ENCODE measurements at regions not wholly inside any gene's neighbourhood (a gene's known extent, or its start where the extent isn't known, plus 50 kb on each side); places are given as distances from the start of the nearest gene placed in this dataset.

DNA sequence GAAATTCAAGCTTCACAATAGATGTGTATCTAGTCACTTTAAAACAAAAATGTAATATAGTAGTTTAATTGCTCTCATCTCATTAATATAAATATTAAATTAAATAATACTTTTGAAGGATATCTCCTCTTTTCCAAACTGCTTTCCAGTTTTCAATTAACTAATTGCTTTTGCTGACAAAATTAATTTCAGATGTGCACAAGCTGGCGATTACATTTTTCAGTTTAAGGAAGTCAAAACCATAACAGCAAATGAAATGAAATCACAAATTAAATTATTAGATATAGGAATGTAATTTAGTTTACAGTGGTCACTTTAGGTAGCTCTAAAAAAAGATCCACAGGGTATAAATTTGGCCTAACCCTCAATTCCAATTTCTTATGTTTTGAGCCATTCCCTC, 362.1 kb downstream of the SLC6A15 start:
- H3K4me3 ChIP-seq (ENCODE audit: low read depth, low read length) = no peak overlapping the region
- H3K27me3 ChIP-seq (replicated peaks) = no peaks in the 10 kb centered on the region
- TF ChIP-seq, protein P1, sequence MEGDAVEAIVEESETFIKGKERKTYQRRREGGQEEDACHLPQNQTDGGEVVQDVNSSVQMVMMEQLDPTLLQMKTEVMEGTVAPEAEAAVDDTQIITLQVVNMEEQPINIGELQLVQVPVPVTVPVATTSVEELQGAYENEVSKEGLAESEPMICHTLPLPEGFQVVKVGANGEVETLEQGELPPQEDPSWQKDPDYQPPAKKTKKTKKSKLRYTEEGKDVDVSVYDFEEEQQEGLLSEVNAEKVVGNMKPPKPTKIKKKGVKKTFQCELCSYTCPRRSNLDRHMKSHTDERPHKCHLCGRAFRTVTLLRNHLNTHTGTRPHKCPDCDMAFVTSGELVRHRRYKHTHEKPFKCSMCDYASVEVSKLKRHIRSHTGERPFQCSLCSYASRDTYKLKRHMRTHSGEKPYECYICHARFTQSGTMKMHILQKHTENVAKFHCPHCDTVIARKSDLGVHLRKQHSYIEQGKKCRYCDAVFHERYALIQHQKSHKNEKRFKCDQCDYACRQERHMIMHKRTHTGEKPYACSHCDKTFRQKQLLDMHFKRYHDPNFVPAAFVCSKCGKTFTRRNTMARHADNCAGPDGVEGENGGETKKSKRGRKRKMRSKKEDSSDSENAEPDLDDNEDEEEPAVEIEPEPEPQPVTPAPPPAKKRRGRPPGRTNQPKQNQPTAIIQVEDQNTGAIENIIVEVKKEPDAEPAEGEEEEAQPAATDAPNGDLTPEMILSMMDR (IDR thresholded peaks at IDR 0.05; ENCODE audit: low read depth, low read length, missing control alignments) = no peak
- no peaks in the 10 kb centered on the region for H3K36me3 ChIP-seq (replicated peaks)
- in situ Hi-C loops (cut with HindIII; ENCODE audit: low pct_ligation_motif_present, low sequenced_read_pairs) = no loop called here
- no peak for DNase-seq
- H3K27ac ChIP-seq = no peak overlapping the region

DNA sequence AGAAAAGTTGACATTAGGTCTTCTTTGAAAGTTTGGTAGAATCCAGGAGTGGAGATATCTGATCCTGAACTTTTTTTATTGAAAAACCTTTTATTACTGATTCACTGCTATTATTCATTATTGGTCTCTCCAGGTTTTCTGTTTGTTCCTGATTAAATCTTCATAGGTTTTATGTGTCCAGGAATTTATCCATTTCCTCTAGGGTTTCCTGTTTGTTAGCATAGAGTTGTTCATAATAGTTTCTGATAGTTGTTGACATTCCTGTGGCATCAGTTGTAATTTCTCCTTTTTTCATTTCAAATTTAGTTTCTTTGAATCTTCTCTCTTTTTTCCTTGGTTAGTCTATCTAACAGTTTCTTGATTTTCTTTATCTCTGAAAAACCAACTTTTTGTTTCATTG, 370.3 kb downstream of the SLC6A15 start:
- no peaks in the 10 kb centered on the region for H3K27me3 ChIP-seq (replicated peaks)
- no peaks in the 10 kb centered on the region for H3K36me3 ChIP-seq (replicated peaks)
- no peak overlapping the region for H3K4me3 ChIP-seq (ENCODE audit: low read depth, low read length)
- in situ Hi-C loops (cut with HindIII; ENCODE audit: low pct_ligation_motif_present, low sequenced_read_pairs) = no loop called here
- DNase-seq = no peak
- TF ChIP-seq, protein P1 (IDR thresholded peaks at IDR 0.05; ENCODE audit: low read depth, low read length, missing control alignments) = no peak
- no peak overlapping the region for H3K27ac ChIP-seq

DNA sequence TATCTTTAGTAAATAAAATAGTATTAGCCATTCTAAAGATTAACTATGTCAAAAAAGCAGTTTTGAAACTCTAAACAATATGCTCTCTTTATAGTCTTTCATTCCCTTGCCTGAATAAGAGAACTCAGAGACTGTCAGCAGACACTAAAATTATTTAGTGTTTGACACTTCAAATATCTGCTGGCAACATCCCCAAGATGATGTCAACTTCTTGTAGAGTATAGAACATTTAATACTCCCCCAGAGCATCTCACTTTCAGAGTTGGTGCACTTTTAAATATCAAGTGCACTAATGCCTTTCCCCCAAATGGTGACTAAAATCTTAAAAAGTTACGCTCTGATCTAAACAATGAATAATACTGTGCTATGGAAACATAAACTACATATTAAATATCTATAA, 374.9 kb downstream of the SLC6A15 start:
- TF ChIP-seq, protein P1 (IDR thresholded peaks at IDR 0.05; ENCODE audit: low read depth, low read length, missing control alignments) = no peak
- DNase-seq = no peak
- in situ Hi-C loops (cut with HindIII; ENCODE audit: low pct_ligation_motif_present, low sequenced_read_pairs) = no loop called here
- no peak overlapping the region for H3K4me3 ChIP-seq (ENCODE audit: low read depth, low read length)
- H3K36me3 ChIP-seq (replicated peaks) = no peaks in the 10 kb centered on the region
- H3K27me3 ChIP-seq (replicated peaks) = no peaks in the 10 kb centered on the region
- no peak overlapping the region for H3K27ac ChIP-seq

DNA sequence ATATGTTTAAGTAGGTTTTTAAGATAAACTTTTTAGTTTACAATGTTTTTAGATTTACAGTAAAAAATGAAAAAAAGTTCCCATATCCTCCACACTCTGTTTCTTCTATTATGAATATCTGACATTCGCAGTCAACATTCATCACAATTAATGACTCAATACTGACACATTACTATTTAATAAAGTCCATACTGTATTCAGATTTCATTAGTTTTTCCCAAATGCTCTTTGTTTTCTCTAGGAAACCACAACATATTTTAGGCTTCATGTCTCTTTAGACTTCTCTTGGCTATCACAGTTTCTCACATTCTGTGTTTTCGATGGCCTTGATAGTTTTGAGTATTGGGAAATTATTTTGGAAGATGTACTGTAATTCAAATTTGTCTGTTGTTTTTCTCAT, 399.8 kb downstream of the SLC6A15 start:
- in situ Hi-C loops (cut with HindIII; ENCODE audit: low pct_ligation_motif_present, low sequenced_read_pairs) = no loop called here
- Histone ChIP-seq H3K4me3 (ENCODE audit: low read depth, low read length) (no peak overlapping the region), H3K27me3 (replicated peaks) (no peaks in the 10 kb centered on the region), H3K27ac (no peak overlapping the region), H3K36me3 (replicated peaks) (no peaks in the 10 kb centered on the region)
- TF ChIP-seq, protein P1 (IDR thresholded peaks at IDR 0.05; ENCODE audit: low read depth, low read length, missing control alignments) = no peak
- no peak for DNase-seq

DNA sequence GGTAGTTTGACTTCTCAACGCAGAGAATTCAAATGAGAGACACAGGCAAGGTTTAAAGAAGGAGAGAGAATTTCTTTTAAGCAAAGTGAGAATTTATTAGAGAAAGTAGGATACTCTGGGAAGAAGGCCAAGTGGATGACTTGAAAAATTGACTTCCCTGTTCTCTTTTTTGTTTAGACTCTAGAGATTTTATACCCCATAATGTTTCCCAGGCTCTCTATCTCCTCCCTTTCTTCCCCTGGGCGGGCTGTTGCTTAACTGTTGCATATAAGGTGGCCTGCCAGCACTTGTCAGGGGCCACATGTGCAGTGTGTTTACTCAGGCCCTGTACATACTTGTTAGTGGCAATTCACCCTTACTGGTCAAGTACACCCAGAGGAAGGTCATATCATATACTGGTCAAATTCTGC, 403.7 kb downstream of the SLC6A15 start:
- TF ChIP-seq, protein P1 (IDR thresholded peaks at IDR 0.05; ENCODE audit: low read depth, low read length, missing control alignments) = no peak
- no peak overlapping the region for H3K4me3 ChIP-seq (ENCODE audit: low read depth, low read length)
- H3K27me3 ChIP-seq (replicated peaks) = no peaks in the 10 kb centered on the region
- in situ Hi-C loops (cut with HindIII; ENCODE audit: low pct_ligation_motif_present, low sequenced_read_pairs) = no loop called here
- no peaks in the 10 kb centered on the region for H3K36me3 ChIP-seq (replicated peaks)
- no peak for DNase-seq
- peak overlapping the region; percentile 19 for H3K27ac ChIP-seq
